K562 (cell line): ENCODE measurements at regions not wholly inside any gene's neighbourhood (a gene's known extent, or its start where the extent isn't known, plus 50 kb on each side); places are given as distances from the start of the nearest gene placed in this dataset.

Experiments
- ATAC-seq: fragments of 200-7000 bp; cut with Tn5 transposase; 3 replicates; pipeline ENCODE4 v1.9.1; 2020; ENCODE audit warnings: moderate library complexity
- BruUV-seq: library from RNA; stranded (reverse); fragments of 400-500 nt; replicated peaks from 2 replicates; lab custom pipeline; 2021; lab: Mats Ljungman, UMichigan
- CTCF ChIA-PET: fragments of 300-600 bp; formaldehyde crosslinking; extraction: SDS; loops from one replicate; lab custom pipeline; 2021; ENCODE audit warnings: low intra/inter-chr PET ratio; lab: Yijun Ruan, JAX
- POLR2A ChIA-PET: fragments of 300-600, 350-650 bp; sonication (Branson Sonifier 250); formaldehyde crosslinking; extraction: SDS; loops from one replicate; lab custom pipeline; 2021; ENCODE audit warnings: antibody characterized with exemption, inconsistent platforms; lab: Yijun Ruan, JAX
- DNase-seq, 4 experiments: peaks; one replicate each; pipeline versions ENCODE4 v3.0.0 to v3.0.0-alpha.2; 2011 to 2018; ENCODE audit warnings: low spot score in 3 of 4, mixed read lengths in 3 of 4; ENCODE audit errors: extremely low read depth in 1 of 4
- FAIRE-seq: peaks from 2 replicates; lab custom pipeline; 2011; peaks lifted over from hg19 to GRCh38; lab: Jason Lieb, UNC
- H2AFZ ChIP-seq: 2 replicates; pipeline ENCODE4 v1.6.0; 2011; ENCODE audit warnings: low read depth, low read length, control low read depth, inconsistent platforms
- H3K27ac ChIP-seq: fragments of 200-600 bp; 3 replicates; pipeline ENCODE4 v1.8.0; 2011; ENCODE audit warnings: low read depth, mild to moderate bottlenecking, control low read depth, inconsistent platforms, low read length, moderate library complexity, mixed read lengths; ENCODE audit errors: extremely low read depth
- H3K27me3 ChIP-seq, 2 experiments: fragments of 300-600 bp in 1 of 2; 2 replicates in 1 of 2; 3 replicates in 1 of 2; pipeline versions ENCODE4 v1.6.0 to v1.8.0; 2011; ENCODE audit warnings: inconsistent platforms in 2 of 2, low read length in 2 of 2, mild to moderate bottlenecking in 1 of 2, mixed read lengths in 1 of 2, moderate library complexity in 1 of 2; ENCODE audit not compliant: control insufficient read depth in 2 of 2, insufficient read depth in 2 of 2
- H3K36me3 ChIP-seq: fragments of 300-600 bp; 3 replicates; pipeline ENCODE4 v1.8.0; 2011; ENCODE audit warnings: mild to moderate bottlenecking, low read length, inconsistent platforms; ENCODE audit not compliant: control insufficient read depth, insufficient read depth
- H3K4me1 ChIP-seq, 2 experiments: fragments of 200-600 bp in 1 of 2; replicated peaks in 1 of 2; 2 replicates in 1 of 2; 3 replicates in 1 of 2; pipeline versions ENCODE4 v1.5.1 to v1.8.0; 2011; ENCODE audit warnings: inconsistent platforms in 2 of 2, low read length in 2 of 2, mild to moderate bottlenecking in 1 of 2, mixed read lengths in 1 of 2, moderate library complexity in 1 of 2; ENCODE audit not compliant: control insufficient read depth in 2 of 2, insufficient read depth in 2 of 2
- H3K4me2 ChIP-seq: 2 replicates; pipeline ENCODE4 v1.6.1; 2011; ENCODE audit warnings: low read length, control low read depth, inconsistent platforms, mixed read lengths; ENCODE audit not compliant: insufficient read depth
- H3K4me3 ChIP-seq: fragments of 200-600 bp; sonication (generic), shearing (Covaris generic); 2 replicates; pipeline ENCODE4 v1.5.1; 2016; ENCODE audit warnings: control low read depth, inconsistent platforms
- H3K79me2 ChIP-seq: fragments of 200-600 bp; 3 replicates; pipeline ENCODE4 v1.8.0; 2011; ENCODE audit warnings: low read length, inconsistent platforms; ENCODE audit not compliant: control insufficient read depth, insufficient read depth
- H3K9ac ChIP-seq, 2 experiments: 2 replicates each; pipeline versions ENCODE4 v1.6.0 to v1.6.1; 2011; ENCODE audit warnings: low read depth in 2 of 2, low read length in 2 of 2, control low read depth in 1 of 2, inconsistent platforms in 1 of 2, mild to moderate bottlenecking in 1 of 2, mixed read lengths in 1 of 2; ENCODE audit not compliant: insufficient read depth in 1 of 2
- H3K9me1 ChIP-seq: one replicate; pipeline ENCODE4 v1.6.0; 2011; ENCODE audit warnings: inconsistent platforms, mild to moderate bottlenecking, low read length, moderate library complexity; ENCODE audit not compliant: control insufficient read depth, insufficient read depth
- H3K9me3 ChIP-seq: replicated peaks from 2 replicates; pipeline ENCODE4 v1.5.1; 2011; ENCODE audit warnings: low read depth, low read length, inconsistent platforms; ENCODE audit not compliant: control insufficient read depth, insufficient read depth
- H4K20me1 ChIP-seq: replicated peaks from 2 replicates; pipeline ENCODE4 v1.6.1; 2011; ENCODE audit warnings: low read length, inconsistent platforms, mixed read lengths; ENCODE audit not compliant: control insufficient read depth, insufficient read depth
- GABPB1 ChIP-seq: sonication (generic); formaldehyde crosslinking; IDR thresholded peaks from 2 replicates; pipeline ENCODE4 v1.8.0; 2022; ENCODE audit warnings: mild to moderate bottlenecking, missing genetic modification reagents
- HBP1 ChIP-seq: fragments of 450-650 bp; formaldehyde crosslinking; IDR thresholded peaks from 2 replicates; pipeline ENCODE4 v1.4.0; 2022; ENCODE audit warnings: missing genetic modification characterization
- HSF4 ChIP-seq: fragments of 250-450 bp; sonication (Bioruptor Pico); IDR thresholded peaks from 2 replicates; pipeline ENCODE4 v2.1.2; 2022; ENCODE audit warnings: mild to moderate bottlenecking, moderate library complexity, borderline replicate concordance
- NBN ChIP-seq: fragments of 450-650 bp; IDR thresholded peaks from 2 replicates; pipeline ENCODE4 v1.6.1; 2016; ENCODE audit warnings: low read depth, mild to moderate bottlenecking
- SNIP1 ChIP-seq: fragments of 450-650 bp; IDR thresholded peaks from 2 replicates; pipeline ENCODE4 v1.7.1; 2017; ENCODE audit warnings: low read depth, mild to moderate bottlenecking
- TARDBP ChIP-seq: fragments of 450-650 bp; IDR thresholded peaks from 2 replicates; pipeline ENCODE4 v1.6.1; 2016
- ZNF609 ChIP-seq: sonication (generic); formaldehyde crosslinking; IDR thresholded peaks from 2 replicates; pipeline ENCODE4 v1.8.1; 2023; ENCODE audit warnings: missing genetic modification reagents, mild to moderate bottlenecking, borderline replicate concordance
- WGBS: fragments of 100-300 bp; shearing (Covaris generic); methylation state at CpG from one replicate; pipeline ENCODE4 v1.1.6; 2016; ENCODE audit warnings: low coverage, mixed read lengths; ENCODE audit not compliant: insufficient coverage; ENCODE audit errors: missing lambda C conversion rate; 5-methylcytosine and 5-hydroxymethylcytosine counted together
- in situ Hi-C: fragments of 300-500 bp; cut with MboI; formaldehyde crosslinking; loops from 4 replicates; pipeline ENCODE4 v1.15.0; 2018; ENCODE audit warnings: inconsistent platforms, mixed read lengths
- intact Hi-C: fragments of 100-400 bp; cut with micrococcal nuclease; formaldehyde crosslinking; loops from 2 replicates; pipeline ENCODE4 v1.14.2; 2022

DNA sequence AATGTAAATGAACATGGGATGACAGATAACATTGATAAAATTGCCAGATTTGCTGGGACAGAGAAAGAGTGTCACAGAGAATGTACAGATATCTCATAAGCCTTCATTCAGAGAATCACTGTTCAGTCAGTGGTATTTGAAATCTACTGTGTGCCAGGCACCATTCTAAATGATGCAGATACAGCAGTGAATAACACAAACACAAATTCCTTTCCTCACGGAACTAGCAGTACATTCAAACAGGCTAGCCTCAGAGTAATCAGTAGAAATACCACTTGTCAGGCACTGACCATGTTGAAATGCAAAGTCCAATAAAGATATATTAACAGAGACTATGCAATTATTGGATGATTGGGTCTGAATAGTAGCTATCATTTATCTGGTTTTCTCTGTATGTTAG is 211.0 kb downstream of the RDH14 start:
- H3K27me3 ChIP-seq: no peaks in the 10 kb centered on the region
- in situ Hi-C loops (no loop called here), intact Hi-C loops (no loop called here)
- H2AFZ ChIP-seq: no peak overlapping the region
- POLR2A ChIA-PET: no interaction called here
- no peaks in the 10 kb centered on the region for H3K36me3 ChIP-seq
- TF ChIP-seq TARDBP (no peak), NBN (no peak), HSF4 (CRISPR knock-in tag) (no peak), GABPB1 (CRISPR knock-in tag) (no peak), HBP1 (CRISPR knock-in tag) (no peak), ZNF609 (no peak), SNIP1 (no peak)
- H3K9ac ChIP-seq: no peak overlapping the region
- no peak for DNase-seq
- no peak overlapping the region for H3K4me2 ChIP-seq
- BruUV-seq: no TSS peak
- no peak for FAIRE-seq
- H3K4me1 ChIP-seq: no peaks in the 10 kb centered on the region
- CTCF ChIA-PET: no interaction called here
- no peaks in the 10 kb centered on the region for H3K9me1 ChIP-seq
- ATAC-seq: no peak
- no peaks in the 10 kb centered on the region for H4K20me1 ChIP-seq
- H3K4me3 ChIP-seq: no peak overlapping the region
- no peaks in the 10 kb centered on the region; the same call in 1 of the 2 replicates for H3K9me3 ChIP-seq
- 0% methylated on average over 1 of the region's 1 CpG for WGBS
- no peaks in the 10 kb centered on the region for H3K79me2 ChIP-seq
- H3K27ac ChIP-seq: no peak overlapping the region
